HG02943 (cell line): ENCODE measurements at regions not wholly inside any gene's neighbourhood (a gene's known extent, or its start where the extent isn't known, plus 50 kb on each side); places are given as distances from the start of the nearest gene placed in this dataset.

Experiments
- ATAC-seq: cut with Tn5 transposase; IDR thresholded peaks from one replicate; pipeline ENCODE4 v1.9.1; 2021; ENCODE audit warnings: mild to moderate bottlenecking, low read depth, moderate library complexity; ENCODE audit not compliant: unreplicated experiment

DNA sequence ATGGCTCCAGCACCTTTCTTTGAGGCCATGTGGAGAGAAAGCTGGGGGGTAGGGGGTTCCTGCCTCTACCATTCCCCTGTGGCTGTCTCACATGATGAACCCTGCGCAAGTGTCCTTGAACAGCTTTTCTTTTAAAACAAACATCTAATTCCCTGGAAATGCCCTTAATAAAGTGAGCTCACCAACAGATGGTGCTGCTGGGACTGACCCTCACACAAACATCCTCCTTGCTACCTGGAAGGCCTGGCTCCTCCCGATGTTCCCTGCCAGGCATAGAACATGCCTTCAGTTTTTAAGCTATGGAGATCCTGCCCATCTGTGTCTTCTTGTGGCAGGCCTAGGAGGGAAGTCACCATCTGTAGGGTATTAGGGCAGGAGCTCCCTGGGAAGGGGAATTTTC is 60.7 kb upstream of the GATA6 start:
- no peak for ATAC-seq

DNA sequence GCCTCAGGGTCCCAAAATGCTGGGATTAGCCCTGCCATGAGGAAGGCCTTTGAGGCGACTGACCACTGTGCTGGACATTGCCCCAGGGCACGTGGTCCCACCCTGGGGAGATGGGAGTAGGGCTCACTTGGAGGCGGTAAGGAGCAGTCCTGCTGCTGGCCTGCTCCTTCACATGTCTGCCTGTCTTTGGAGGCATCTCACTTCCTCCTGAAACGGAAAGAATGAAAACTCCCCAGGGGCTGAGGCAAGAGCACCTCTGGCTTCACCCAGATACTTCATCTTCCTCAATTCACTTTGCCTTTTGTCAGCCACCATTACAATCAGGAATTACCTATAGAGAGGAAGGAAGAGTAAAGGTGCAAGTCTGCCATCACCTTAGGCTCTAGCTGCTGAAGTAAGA is 59.9 kb upstream of the GATA6 start:
- ATAC-seq = no peak

DNA sequence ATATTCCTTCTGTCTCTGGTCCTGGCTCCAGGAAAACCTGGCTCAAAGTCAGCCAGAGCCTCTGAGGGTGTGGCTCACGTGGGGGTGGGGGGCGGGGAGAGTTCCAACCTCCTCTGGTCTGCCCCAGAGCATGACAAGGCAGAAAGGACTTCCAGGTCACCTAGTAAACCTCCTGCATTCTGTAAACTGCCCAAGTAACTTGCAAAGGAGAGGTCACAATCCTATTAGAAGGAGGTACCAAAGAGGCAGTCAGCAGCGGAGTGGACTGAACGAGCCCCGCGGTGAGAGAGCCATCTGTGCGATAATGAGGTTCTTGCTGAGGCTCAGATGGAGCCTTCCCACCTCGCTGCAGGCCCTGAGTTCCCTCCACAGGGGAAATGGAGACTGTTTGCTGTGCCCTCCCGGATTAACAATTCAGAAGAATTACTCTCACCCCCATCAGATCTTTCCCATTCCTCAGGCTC is 58.9 kb upstream of the GATA6 start:
- no peak for ATAC-seq

DNA sequence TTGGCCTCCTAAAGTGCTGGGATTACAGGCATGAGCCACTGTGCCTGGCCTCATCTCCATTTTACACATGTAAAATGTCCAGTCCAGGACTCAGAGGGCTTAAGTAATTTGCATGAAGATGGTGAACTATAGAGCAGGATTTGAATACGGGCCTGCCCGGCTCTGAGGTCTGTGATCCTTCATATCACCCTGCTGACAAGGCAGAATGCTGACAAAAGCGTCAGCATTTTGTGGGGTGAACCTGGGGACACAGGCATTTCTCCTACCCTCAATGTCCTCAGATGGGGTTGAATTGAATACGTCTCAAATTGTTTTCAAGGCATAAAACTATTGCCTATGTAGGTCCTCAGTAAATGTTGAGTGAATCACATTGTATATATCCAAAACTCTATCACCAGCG is 57.2 kb upstream of the GATA6 start:
- no peak for ATAC-seq

DNA sequence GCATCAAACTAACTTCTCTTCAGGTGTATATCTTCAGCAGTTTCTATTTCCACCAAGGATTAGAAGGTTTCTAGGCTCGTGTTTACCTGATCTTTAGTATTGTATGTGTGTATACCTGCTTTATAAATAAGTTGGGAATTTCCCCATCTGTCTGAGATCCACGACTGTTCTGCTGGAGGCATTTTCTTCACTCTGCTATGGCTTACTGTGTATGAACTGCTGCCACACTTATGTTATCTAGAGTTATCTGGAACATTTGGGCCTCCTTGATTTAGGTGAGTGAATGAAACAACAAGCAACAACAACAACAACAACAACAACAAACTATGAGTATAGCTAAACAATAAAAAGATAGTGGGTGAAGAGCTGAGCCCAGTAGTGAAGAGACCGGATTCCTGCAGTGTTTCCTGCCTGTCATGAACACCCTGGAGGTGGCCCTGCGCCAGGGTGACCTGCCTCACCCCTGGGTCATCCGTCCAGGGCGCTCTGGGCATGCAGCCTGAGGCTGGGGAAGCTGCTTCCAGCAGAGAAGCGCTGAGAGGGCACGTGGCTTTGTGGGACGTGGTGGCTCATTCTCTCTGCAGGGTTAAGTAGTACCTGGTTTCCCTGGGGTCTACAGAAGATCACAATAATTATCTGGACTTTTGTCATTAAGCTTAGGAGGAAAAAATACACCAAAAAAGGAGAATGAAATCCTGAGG is 56.1 kb upstream of the GATA6 start:
- no peak for ATAC-seq

DNA sequence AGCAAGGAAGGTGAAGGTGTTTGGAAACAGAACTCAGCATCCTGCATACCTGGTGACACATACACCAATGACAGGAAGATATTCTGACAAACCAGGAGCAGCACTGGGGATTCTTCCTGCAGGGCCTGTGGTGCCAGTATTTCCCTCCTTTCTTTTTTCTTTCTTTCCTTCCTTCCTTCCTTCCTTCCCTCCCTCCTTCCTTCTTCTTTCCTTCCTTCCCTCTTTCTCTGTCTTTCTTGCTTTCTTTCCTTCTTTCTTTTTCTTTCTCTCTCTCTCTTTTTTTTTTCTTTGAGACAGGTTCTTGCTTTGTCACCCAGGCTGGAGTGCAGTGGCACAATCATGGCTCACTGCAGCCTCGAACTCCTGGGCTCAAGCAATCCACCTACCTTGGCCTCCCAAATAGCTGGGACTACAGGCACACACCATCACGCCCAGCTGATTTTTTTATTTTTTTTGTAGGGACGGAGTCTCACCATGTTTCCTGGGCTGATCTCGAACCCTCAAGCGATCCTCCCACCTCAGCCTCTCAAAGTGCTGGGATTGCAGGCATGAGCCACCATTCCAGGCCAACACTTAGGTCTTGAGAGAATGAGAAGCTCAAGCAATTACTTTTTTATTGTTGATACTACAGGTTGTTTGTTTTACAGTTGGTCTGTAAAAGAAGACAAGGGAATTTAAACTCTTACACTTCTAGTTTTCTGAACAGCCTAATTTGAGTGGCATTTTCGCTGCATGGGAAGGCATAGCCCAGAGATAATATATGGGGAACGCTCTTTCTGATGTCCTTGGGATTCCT is 54.7 kb upstream of the GATA6 start:
- no peak for ATAC-seq

DNA sequence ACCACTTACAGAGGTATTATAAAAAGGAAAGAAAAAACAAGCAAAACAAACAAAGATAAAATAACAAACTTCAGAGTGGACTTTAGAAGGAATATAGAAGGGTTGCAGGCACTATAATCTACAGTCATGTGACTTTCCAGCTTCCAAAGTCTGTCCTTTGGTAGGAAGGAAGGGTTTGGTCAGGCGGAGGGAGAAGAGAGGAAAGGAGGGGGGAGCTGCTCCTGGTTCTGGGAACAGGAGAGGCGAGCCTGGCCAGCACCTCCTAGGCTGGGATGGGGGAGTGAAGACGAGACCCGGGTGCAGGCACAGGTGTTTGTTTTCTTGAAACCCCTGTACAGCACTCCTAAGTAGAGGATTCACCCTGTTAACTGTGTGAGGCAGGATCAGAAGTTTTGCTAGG is 53.8 kb upstream of the GATA6 start:
- ATAC-seq = no peak
